Naive thymus-derived CD8-positive, alpha-beta T cell (primary cell): ENCODE measurements at regions not wholly inside any gene's neighbourhood (a gene's known extent, or its start where the extent isn't known, plus 50 kb on each side); places are given as distances from the start of the nearest gene placed in this dataset.

Experiments
- ATAC-seq, 2 donors: fragments of 150-1000 bp; cut with Tn5 transposase in 1 of 2; sonication (Bioruptor Pico), chemical (Tn5 transposase) in 1 of 2; 1 replicate in 1 of 2; 2 replicates in 1 of 2; pipeline ENCODE4 v1.10.0; 2021; ENCODE audit warnings: mild to moderate bottlenecking in 2 of 2, moderate library complexity in 2 of 2
- POLR2A ChIA-PET: fragments of 350-600 bp; sonication (Branson Sonifier 250); formaldehyde crosslinking; loops from one replicate; lab custom pipeline; 2021; ENCODE audit warnings: antibody characterized with exemption; lab: Charles Lee
- DNase-seq, 10 donors: peaks; one replicate each; pipeline versions ENCODE4 v3.0.0 to v3.0.0-alpha.2; 2020 to 2022
- H3K27ac Mint-ChIP-seq, 10 donors: one replicate each; pipeline ENCODE4 v1.8.0; 2020 to 2022; ENCODE audit warnings: mild to moderate bottlenecking in 10 of 10, mixed read lengths in 10 of 10, moderate library complexity in 4 of 10, inconsistent platforms in 1 of 10
- H3K27me3 Mint-ChIP-seq, 5 donors: one replicate each; pipeline ENCODE4 v1.8.0; 2021 to 2022; ENCODE audit warnings: mixed read lengths in 5 of 5
- H3K36me3 Mint-ChIP-seq, 3 donors: one replicate each; pipeline ENCODE4 v1.8.0; 2020 to 2022; ENCODE audit warnings: mixed read lengths in 3 of 3, mild to moderate bottlenecking in 2 of 3, inconsistent platforms in 1 of 3
- H3K4me1 Mint-ChIP-seq, 4 donors: one replicate each; pipeline ENCODE4 v1.8.0; 2021 to 2022; ENCODE audit warnings: mixed read lengths in 4 of 4
- H3K4me3 Mint-ChIP-seq, 10 donors: one replicate each; pipeline ENCODE4 v1.8.0; 2020 to 2022; ENCODE audit warnings: mild to moderate bottlenecking in 10 of 10, mixed read lengths in 10 of 10, moderate library complexity in 6 of 10, inconsistent platforms in 1 of 10
- H3K9me3 Mint-ChIP-seq, 9 donors: one replicate each; pipeline ENCODE4 v1.8.0; 2020 to 2022; ENCODE audit warnings: mixed read lengths in 9 of 9, mild to moderate bottlenecking in 3 of 9, inconsistent platforms in 1 of 9, moderate library complexity in 1 of 9

GRCh38 chr2:45253151-45253550 lies 243.9 kb upstream of the SIX2 start:
- Mint-ChIP-seq H3K9me3 (no peaks in the 10 kb centered on the region), H3K4me1 (no peaks in the 10 kb centered on the region), H3K36me3 (no peaks in the 10 kb centered on the region), H3K4me3 (no peak overlapping the region), H3K27me3 (peaks cover 0 to 3% (median 1%) of the 10 kb centered on the region in 5 donors), H3K27ac (no peak overlapping the region)
- POLR2A ChIA-PET = no interaction called here
- ATAC-seq = no peak
- no peak for DNase-seq

DNA sequence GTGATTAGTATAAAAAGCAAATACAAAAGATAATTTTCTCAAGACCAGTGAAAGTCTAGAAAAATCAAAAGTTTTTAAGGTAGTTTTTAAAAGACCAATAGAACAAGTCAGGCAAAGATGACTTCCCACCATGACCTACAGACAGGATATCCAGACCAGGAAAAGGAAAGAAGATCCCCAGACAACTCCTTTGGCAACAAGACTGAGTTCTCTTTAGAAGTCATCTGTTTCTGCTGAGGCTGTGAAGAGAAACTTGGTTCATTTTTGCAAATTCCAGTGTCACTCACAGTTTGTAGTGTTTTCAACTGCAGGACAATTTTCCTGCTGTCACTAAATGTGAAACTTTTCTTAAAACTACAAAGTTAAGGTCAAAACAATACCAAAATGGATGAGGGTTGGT lies 240.9 kb upstream of the SIX2 start:
- DNase-seq (no peak), ATAC-seq (no peak)
- H3K9me3 Mint-ChIP-seq = peaks cover 0 to 2% (median 0%) of the 10 kb centered on the region in 9 donors
- no peaks in the 10 kb centered on the region for H3K4me1 Mint-ChIP-seq
- no peak overlapping the region for H3K4me3 Mint-ChIP-seq
- H3K36me3 Mint-ChIP-seq = no peaks in the 10 kb centered on the region
- no peak overlapping the region for H3K27ac Mint-ChIP-seq
- H3K27me3 Mint-ChIP-seq = peaks cover 0 to 6% (median 1%) of the 10 kb centered on the region in 5 donors
- POLR2A ChIA-PET = no interaction called here

- H3K4me1 Mint-ChIP-seq = no peaks in the 10 kb centered on the region
- POLR2A ChIA-PET = no interaction called here
- no peak overlapping the region for H3K27ac Mint-ChIP-seq
- no peak overlapping the region for H3K4me3 Mint-ChIP-seq
- H3K27me3 Mint-ChIP-seq = peaks cover 0 to 6% (median 1%) of the 10 kb centered on the region in 5 donors
- no peak for ATAC-seq
- peaks cover 0 to 2% (median 0%) of the 10 kb centered on the region in 9 donors for H3K9me3 Mint-ChIP-seq
- H3K36me3 Mint-ChIP-seq = no peaks in the 10 kb centered on the region
- no peak for DNase-seq
Observed at GRCh38 chr2:45248214-45248613, 239.0 kb upstream of the SIX2 start.

GRCh38 chr2:45244928-45245327 lies 235.7 kb upstream of the SIX2 start:
- no peaks in the 10 kb centered on the region for H3K36me3 Mint-ChIP-seq
- no peak overlapping the region for H3K27ac Mint-ChIP-seq
- DNase-seq = no peak
- H3K27me3 Mint-ChIP-seq = peaks cover 0 to 6% (median 2%) of the 10 kb centered on the region in 5 donors
- POLR2A ChIA-PET = no interaction called here
- H3K4me1 Mint-ChIP-seq = no peaks in the 10 kb centered on the region
- no peak for ATAC-seq
- peaks cover 0 to 2% (median 0%) of the 10 kb centered on the region in 9 donors for H3K9me3 Mint-ChIP-seq
- H3K4me3 Mint-ChIP-seq = no peak overlapping the region

- H3K4me1 Mint-ChIP-seq = no peaks in the 10 kb centered on the region
- DNase-seq = no peak
- peaks cover 0 to 2% (median 0%) of the 10 kb centered on the region in 9 donors for H3K9me3 Mint-ChIP-seq
- POLR2A ChIA-PET = no interaction called here
- peaks cover 0 to 20% (median 10%) of the 10 kb centered on the region in 5 donors for H3K27me3 Mint-ChIP-seq
- H3K36me3 Mint-ChIP-seq = no peaks in the 10 kb centered on the region
- ATAC-seq = no peak
- no peak overlapping the region for H3K27ac Mint-ChIP-seq
- H3K4me3 Mint-ChIP-seq = no peak overlapping the region
Observed at GRCh38 chr2:45242161-45242741, 233.0 kb upstream of the SIX2 start.

- H3K36me3 Mint-ChIP-seq = no peaks in the 10 kb centered on the region
- DNase-seq (no peak), ATAC-seq (no peak)
- no peak overlapping the region for H3K27ac Mint-ChIP-seq
- H3K4me1 Mint-ChIP-seq = no peaks in the 10 kb centered on the region
- H3K4me3 Mint-ChIP-seq = no peak overlapping the region
- H3K9me3 Mint-ChIP-seq = no peaks in the 10 kb centered on the region
- POLR2A ChIA-PET = no interaction called here
- H3K27me3 Mint-ChIP-seq = peaks cover 0 to 22% (median 19%) of the 10 kb centered on the region in 5 donors
Observed at GRCh38 chr2:45241061-45241561, 231.9 kb upstream of the SIX2 start.

GRCh38 chr2:45237850-45238542 lies 228.7 kb upstream of the SIX2 start:
- POLR2A ChIA-PET = no interaction called here
- no peaks in the 10 kb centered on the region for H3K9me3 Mint-ChIP-seq
- no peaks in the 10 kb centered on the region for H3K4me1 Mint-ChIP-seq
- no peak overlapping the region for H3K27ac Mint-ChIP-seq
- peaks cover 1 to 33% (median 23%) of the 10 kb centered on the region in 5 donors for H3K27me3 Mint-ChIP-seq
- no peaks in the 10 kb centered on the region for H3K36me3 Mint-ChIP-seq
- H3K4me3 Mint-ChIP-seq = no peak overlapping the region
- DNase-seq (no peak), ATAC-seq (no peak)

- POLR2A ChIA-PET = no interaction called here
- Mint-ChIP-seq H3K4me3 (no peak overlapping the region), H3K27me3 (peaks cover 1 to 33% (median 23%) of the 10 kb centered on the region in 5 donors), H3K4me1 (no peaks in the 10 kb centered on the region), H3K36me3 (no peaks in the 10 kb centered on the region), H3K9me3 (no peaks in the 10 kb centered on the region), H3K27ac (no peak overlapping the region)
- no peak for ATAC-seq
- no peak for DNase-seq
Observed at GRCh38 chr2:45237128-45237527, 227.9 kb upstream of the SIX2 start.

DNA sequence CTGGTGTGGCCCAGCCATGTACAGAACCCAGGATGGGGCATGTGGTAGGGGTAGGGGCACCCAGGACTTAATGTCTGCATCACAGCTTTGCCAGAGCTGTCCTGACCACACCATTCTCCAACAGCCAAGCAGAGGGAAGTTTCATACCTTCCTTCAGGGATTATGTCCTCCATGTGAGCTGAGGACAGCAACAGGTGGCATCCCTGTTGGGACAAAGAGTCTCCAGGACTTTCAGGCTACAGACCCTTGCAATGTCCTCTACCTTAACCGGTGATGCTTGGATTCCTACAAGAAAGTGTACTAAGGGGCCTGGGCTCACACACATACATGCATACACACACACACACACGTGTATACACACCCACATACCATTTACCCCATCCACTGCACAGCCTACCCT lies 227.0 kb upstream of the SIX2 start:
- H3K4me3 Mint-ChIP-seq = no peak overlapping the region
- H3K27ac Mint-ChIP-seq = no peak overlapping the region
- H3K27me3 Mint-ChIP-seq = peaks cover 1 to 33% (median 22%) of the 10 kb centered on the region in 5 donors
- no peaks in the 10 kb centered on the region for H3K36me3 Mint-ChIP-seq
- H3K4me1 Mint-ChIP-seq = no peaks in the 10 kb centered on the region
- POLR2A ChIA-PET = no interaction called here
- DNase-seq = no peak
- no peak for ATAC-seq
- peaks cover 0 to 3% (median 0%) of the 10 kb centered on the region in 9 donors for H3K9me3 Mint-ChIP-seq

- Mint-ChIP-seq H3K4me3 (no peak overlapping the region), H3K27ac (no peak overlapping the region), H3K36me3 (no peaks in the 10 kb centered on the region), H3K9me3 (peaks cover 0 to 3% (median 2%) of the 10 kb centered on the region in 9 donors), H3K27me3 (peaks cover 1 to 33% (median 14%) of the 10 kb centered on the region in 5 donors), H3K4me1 (no peaks in the 10 kb centered on the region)
- DNase-seq = no peak
- no peak for ATAC-seq
- POLR2A ChIA-PET = no interaction called here
Observed at GRCh38 chr2:45233301-45233700, 224.0 kb upstream of the SIX2 start.

DNA sequence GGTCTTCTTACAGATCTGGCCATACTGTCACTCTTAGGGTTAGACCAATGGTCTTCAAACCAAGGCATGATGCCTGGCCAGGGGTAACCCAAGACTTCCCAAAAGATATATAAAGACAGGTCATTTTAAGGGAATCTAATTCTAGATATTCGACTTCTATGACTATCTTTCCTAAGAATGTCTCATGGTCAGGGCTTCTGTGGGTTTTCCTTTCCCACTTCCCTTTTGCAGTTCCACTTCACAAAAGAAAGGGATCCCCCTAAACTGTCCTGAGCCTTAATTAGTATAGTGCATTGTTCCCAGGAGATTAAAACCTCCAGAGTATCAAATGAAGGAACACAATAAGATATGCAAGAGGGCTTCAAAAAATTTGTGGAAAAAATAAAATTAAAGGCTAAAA lies 223.6 kb upstream of the SIX2 start:
- Mint-ChIP-seq H3K4me3 (no peak overlapping the region), H3K27ac (no peak overlapping the region), H3K36me3 (no peaks in the 10 kb centered on the region), H3K27me3 (peaks cover 1 to 28% (median 9%) of the 10 kb centered on the region in 5 donors), H3K4me1 (no peaks in the 10 kb centered on the region), H3K9me3 (peaks cover 0 to 8% (median 3%) of the 10 kb centered on the region in 9 donors)
- POLR2A ChIA-PET = no interaction called here
- DNase-seq (no peak), ATAC-seq (no peak)

GRCh38 chr2:45229411-45229810 lies 220.2 kb upstream of the SIX2 start:
- H3K4me3 Mint-ChIP-seq = no peak overlapping the region
- no peak overlapping the region for H3K27ac Mint-ChIP-seq
- DNase-seq = no peak
- H3K27me3 Mint-ChIP-seq = peaks cover 1 to 9% (median 6%) of the 10 kb centered on the region in 5 donors
- peaks cover 0 to 3% (median 0%) of the 10 kb centered on the region in 3 donors for H3K36me3 Mint-ChIP-seq
- POLR2A ChIA-PET = no interaction called here
- ATAC-seq = no peak
- peaks cover 0 to 4% (median 1%) of the 10 kb centered on the region in 4 donors for H3K4me1 Mint-ChIP-seq
- peaks cover 0 to 23% (median 3%) of the 10 kb centered on the region in 9 donors for H3K9me3 Mint-ChIP-seq

- H3K9me3 Mint-ChIP-seq = peaks cover 0 to 23% (median 3%) of the 10 kb centered on the region in 9 donors
- H3K27ac Mint-ChIP-seq = no peak overlapping the region
- ATAC-seq = no peak
- POLR2A ChIA-PET = no interaction called here
- H3K36me3 Mint-ChIP-seq = peaks cover 0 to 3% (median 0%) of the 10 kb centered on the region in 3 donors
- H3K27me3 Mint-ChIP-seq = peaks cover 10 to 16% (median 11%) of the 10 kb centered on the region in 5 donors
- no peak for DNase-seq
- no peak overlapping the region for H3K4me3 Mint-ChIP-seq
- peaks cover 0 to 9% (median 3%) of the 10 kb centered on the region in 4 donors for H3K4me1 Mint-ChIP-seq
Observed at GRCh38 chr2:45227347-45227746, 218.1 kb upstream of the SIX2 start.
